ENCODE measurements at regions not wholly inside any gene's neighbourhood (a gene's known extent, or its start where the extent isn't known, plus 50 kb on each side); places are given as distances from the start of the nearest gene placed in this dataset.

DNA sequence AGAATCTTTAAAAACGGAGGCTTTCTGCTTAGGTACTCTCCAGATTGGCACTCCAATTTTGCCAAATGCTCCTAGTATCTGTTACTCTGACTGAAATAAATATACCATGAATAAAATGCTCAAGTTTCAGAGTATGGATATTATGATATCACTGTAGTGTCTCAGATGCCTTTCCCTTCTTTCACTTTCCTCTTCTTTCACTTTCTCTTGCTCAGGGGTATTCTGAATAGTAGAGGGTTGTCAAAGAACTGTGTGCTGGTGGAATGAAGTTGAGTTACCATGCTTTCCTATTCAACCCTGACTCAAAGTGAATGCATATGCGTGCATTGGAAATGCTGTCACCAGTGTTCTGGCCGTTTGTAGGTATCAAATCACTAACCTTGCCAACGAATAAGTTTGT, 1015.2 kb upstream of the FANCL start:
- TF ChIP-seq, protein P1, sequence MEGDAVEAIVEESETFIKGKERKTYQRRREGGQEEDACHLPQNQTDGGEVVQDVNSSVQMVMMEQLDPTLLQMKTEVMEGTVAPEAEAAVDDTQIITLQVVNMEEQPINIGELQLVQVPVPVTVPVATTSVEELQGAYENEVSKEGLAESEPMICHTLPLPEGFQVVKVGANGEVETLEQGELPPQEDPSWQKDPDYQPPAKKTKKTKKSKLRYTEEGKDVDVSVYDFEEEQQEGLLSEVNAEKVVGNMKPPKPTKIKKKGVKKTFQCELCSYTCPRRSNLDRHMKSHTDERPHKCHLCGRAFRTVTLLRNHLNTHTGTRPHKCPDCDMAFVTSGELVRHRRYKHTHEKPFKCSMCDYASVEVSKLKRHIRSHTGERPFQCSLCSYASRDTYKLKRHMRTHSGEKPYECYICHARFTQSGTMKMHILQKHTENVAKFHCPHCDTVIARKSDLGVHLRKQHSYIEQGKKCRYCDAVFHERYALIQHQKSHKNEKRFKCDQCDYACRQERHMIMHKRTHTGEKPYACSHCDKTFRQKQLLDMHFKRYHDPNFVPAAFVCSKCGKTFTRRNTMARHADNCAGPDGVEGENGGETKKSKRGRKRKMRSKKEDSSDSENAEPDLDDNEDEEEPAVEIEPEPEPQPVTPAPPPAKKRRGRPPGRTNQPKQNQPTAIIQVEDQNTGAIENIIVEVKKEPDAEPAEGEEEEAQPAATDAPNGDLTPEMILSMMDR (IDR thresholded peaks at IDR 0.05; ENCODE audit: borderline replicate concordance, extremely low read depth, low read length, poor library complexity, severe bottlenecking): no peak
- no peak for TF ChIP-seq EZH2 (IDR thresholded peaks at IDR 0.05; ENCODE audit: borderline replicate concordance, low read depth, low read length, severe bottlenecking)
